ENCODE measurements at regions not wholly inside any gene's neighbourhood (a gene's known extent, or its start where the extent isn't known, plus 50 kb on each side); places are given as distances from the start of the nearest gene placed in this dataset.

DNA sequence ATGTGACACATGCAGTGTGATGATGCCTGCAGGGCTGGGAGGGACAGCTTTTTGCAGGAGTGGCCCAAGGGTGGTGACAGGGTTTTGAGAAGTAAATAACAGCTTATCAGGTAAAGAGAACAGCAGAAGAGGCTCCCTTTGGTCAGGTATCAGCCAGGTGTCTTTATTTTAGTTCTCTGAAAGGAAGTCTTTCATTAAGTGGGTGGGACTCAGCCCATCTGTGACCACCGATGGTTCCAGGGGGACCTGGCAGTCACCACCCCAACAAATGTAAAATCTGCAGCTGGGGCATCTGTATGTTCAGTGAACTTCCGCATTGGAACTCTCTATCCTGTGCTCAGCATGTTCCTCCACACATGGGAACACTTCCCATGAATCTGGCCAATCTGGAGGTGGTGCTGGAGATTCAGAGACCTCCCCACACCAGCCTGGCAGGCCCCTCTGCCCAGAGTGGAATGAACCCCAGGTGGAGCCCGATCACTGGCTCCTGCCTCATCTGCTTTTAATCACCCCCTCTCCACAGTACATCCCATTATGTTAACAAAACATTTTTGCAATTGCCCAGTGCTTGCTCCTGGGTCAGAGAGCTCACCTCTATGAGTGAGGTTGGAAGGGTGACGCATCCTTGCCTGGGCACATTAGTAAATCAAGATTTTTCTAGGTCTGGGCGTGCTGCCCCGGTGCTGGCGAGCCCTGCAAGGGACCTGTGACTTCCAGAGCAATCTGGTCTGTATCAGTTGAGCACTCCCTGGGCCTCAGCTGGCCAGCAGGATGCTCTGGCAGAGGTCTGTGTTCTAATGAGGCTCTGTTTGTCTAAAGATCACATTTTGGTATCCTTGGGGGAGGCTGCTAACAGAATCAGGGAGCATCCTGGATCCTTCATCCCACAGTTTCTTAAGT lies 140.4 kb upstream of the GDF10 start:
- peaks cover 7% of the 10 kb centered on the region for H3K4me1 ChIP-seq (ENCODE audit: control insufficient read depth, insufficient read depth, low read length)
- CTCF ChIA-PET, result no interaction called here
- no peaks in the 10 kb centered on the region for H3K27me3 ChIP-seq (ENCODE audit: control insufficient read depth, insufficient read depth, low read length)
- H3K4me3 ChIP-seq (ENCODE audit: low read depth in 2 of 2, low read length in 2 of 2), result no peak overlapping the region
- POLR2A ChIA-PET, result no interaction called here
- H3K36me3 ChIP-seq (ENCODE audit: control insufficient read depth, insufficient read depth, low read length), result no peaks in the 10 kb centered on the region
- H3K27ac ChIP-seq (ENCODE audit: low read length), result no peak overlapping the region
- DNase-seq (ENCODE audit: low read depth, low spot score), result no peak
- intact Hi-C loops (cut with micrococcal nuclease; ENCODE audit: unreplicated experiment) (no loop called here), in situ Hi-C loops (cut with HindIII; ENCODE audit: low pct_unique_long_range_greater_than_20kb, low sequenced_read_pairs) (no loop called here)
- TF ChIP-seq TCF7L2 (IDR thresholded peaks at IDR 0.05; ENCODE audit: low read depth, low read length) (no peak), POLR2AphosphoS5 (IDR thresholded peaks at IDR 0.05; ENCODE audit: low read depth, low read length) (no peak), SIN3A (IDR thresholded peaks at IDR 0.05; ENCODE audit: borderline replicate concordance, insufficient read depth, low read depth, low read length) (no peak)
- TF ChIP-seq, protein P1, sequence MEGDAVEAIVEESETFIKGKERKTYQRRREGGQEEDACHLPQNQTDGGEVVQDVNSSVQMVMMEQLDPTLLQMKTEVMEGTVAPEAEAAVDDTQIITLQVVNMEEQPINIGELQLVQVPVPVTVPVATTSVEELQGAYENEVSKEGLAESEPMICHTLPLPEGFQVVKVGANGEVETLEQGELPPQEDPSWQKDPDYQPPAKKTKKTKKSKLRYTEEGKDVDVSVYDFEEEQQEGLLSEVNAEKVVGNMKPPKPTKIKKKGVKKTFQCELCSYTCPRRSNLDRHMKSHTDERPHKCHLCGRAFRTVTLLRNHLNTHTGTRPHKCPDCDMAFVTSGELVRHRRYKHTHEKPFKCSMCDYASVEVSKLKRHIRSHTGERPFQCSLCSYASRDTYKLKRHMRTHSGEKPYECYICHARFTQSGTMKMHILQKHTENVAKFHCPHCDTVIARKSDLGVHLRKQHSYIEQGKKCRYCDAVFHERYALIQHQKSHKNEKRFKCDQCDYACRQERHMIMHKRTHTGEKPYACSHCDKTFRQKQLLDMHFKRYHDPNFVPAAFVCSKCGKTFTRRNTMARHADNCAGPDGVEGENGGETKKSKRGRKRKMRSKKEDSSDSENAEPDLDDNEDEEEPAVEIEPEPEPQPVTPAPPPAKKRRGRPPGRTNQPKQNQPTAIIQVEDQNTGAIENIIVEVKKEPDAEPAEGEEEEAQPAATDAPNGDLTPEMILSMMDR (IDR thresholded peaks at IDR 0.05), result no peak
- TF ChIP-seq, protein P2, sequence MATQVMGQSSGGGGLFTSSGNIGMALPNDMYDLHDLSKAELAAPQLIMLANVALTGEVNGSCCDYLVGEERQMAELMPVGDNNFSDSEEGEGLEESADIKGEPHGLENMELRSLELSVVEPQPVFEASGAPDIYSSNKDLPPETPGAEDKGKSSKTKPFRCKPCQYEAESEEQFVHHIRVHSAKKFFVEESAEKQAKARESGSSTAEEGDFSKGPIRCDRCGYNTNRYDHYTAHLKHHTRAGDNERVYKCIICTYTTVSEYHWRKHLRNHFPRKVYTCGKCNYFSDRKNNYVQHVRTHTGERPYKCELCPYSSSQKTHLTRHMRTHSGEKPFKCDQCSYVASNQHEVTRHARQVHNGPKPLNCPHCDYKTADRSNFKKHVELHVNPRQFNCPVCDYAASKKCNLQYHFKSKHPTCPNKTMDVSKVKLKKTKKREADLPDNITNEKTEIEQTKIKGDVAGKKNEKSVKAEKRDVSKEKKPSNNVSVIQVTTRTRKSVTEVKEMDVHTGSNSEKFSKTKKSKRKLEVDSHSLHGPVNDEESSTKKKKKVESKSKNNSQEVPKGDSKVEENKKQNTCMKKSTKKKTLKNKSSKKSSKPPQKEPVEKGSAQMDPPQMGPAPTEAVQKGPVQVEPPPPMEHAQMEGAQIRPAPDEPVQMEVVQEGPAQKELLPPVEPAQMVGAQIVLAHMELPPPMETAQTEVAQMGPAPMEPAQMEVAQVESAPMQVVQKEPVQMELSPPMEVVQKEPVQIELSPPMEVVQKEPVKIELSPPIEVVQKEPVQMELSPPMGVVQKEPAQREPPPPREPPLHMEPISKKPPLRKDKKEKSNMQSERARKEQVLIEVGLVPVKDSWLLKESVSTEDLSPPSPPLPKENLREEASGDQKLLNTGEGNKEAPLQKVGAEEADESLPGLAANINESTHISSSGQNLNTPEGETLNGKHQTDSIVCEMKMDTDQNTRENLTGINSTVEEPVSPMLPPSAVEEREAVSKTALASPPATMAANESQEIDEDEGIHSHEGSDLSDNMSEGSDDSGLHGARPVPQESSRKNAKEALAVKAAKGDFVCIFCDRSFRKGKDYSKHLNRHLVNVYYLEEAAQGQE (IDR thresholded peaks at IDR 0.05; ENCODE audit: insufficient read depth in 1 of 2, low read depth in 2 of 2, low read length in 1 of 2), result no peak
- H3K9me3 ChIP-seq (ENCODE audit: control insufficient read depth, insufficient read depth, low read depth, low read length), result no peaks in the 10 kb centered on the region
- BruUV-seq (replicated peaks), result no TSS peak
- ATAC-seq, result no peak

DNA sequence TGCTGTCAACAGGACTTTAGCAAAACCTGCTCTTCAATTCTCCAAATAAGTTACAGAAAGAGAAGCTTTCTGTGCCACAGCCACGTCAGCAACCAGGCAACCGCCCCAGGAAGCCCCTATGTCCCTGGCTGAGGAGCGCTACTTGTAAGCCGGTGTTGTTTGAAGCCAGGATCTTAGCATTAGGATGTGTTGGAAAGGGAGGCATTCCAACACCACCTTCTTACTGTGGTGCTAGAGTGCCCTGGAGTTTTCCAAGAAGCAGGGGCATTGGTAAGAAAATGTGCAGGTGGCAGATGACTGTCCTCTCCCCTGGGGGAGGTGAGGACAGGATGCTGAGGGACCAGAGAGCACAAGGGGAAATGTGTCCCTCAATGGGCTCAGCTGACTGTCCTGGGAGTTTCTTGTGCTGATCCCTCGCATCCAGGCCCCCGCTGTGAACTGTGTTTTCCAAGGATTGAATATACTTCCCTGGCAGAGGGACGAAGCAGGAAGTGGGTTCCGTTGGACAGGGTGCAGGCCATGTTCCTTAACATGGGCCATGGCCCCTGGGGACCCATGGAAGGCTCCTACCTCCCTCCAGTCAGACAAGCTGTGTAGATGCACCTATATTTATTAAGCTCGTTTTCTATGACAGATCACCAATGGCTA lies 139.6 kb upstream of the GDF10 start:
- Histone ChIP-seq H3K27ac (ENCODE audit: low read length) (no peak overlapping the region), H3K27me3 (ENCODE audit: control insufficient read depth, insufficient read depth, low read length) (no peaks in the 10 kb centered on the region), H3K9me3 (ENCODE audit: control insufficient read depth, insufficient read depth, low read depth, low read length) (no peaks in the 10 kb centered on the region), H3K4me1 (ENCODE audit: control insufficient read depth, insufficient read depth, low read length) (peaks cover 15% of the 10 kb centered on the region), H3K36me3 (ENCODE audit: control insufficient read depth, insufficient read depth, low read length) (no peaks in the 10 kb centered on the region), H3K4me3 (ENCODE audit: low read depth in 2 of 2, low read length in 2 of 2) (no peak overlapping the region)
- ATAC-seq (no peak), DNase-seq (ENCODE audit: low read depth, low spot score) (no peak)
- no TSS peak for BruUV-seq (replicated peaks)
- ChIA-PET POLR2A (no interaction called here), CTCF (no interaction called here)
- in situ Hi-C loops (cut with HindIII; ENCODE audit: low pct_unique_long_range_greater_than_20kb, low sequenced_read_pairs) (no loop called here), intact Hi-C loops (cut with micrococcal nuclease; ENCODE audit: unreplicated experiment) (no loop called here)
- no peak for TF ChIP-seq POLR2AphosphoS5 (IDR thresholded peaks at IDR 0.05; ENCODE audit: low read depth, low read length)
- TF ChIP-seq, protein P2 (IDR thresholded peaks at IDR 0.05; ENCODE audit: insufficient read depth in 1 of 2, low read depth in 2 of 2, low read length in 1 of 2), result no peak
